Fibroblast of lung (primary cell): ENCODE measurements at regions not wholly inside any gene's neighbourhood (a gene's known extent, or its start where the extent isn't known, plus 50 kb on each side); places are given as distances from the start of the nearest gene placed in this dataset.

Experiments used
- DNase-seq, 2 donors: peaks; one replicate each; pipeline versions ENCODE4 v3.0.0 to v3.0.0-alpha.2; 2010; ENCODE audit warnings: low read depth in 2 of 2
- H2AFZ ChIP-seq: 2 replicates; pipeline ENCODE4 v1.5.1; 2012; ENCODE audit warnings: low read length, control low read depth, inconsistent platforms
- H3K27ac ChIP-seq: 2 replicates; pipeline ENCODE4 v1.5.1; 2011; ENCODE audit warnings: low read length, control low read depth; ENCODE audit not compliant: insufficient read depth
- H3K27me3 ChIP-seq: 2 replicates; pipeline ENCODE4 v1.5.1; 2011; ENCODE audit warnings: mild to moderate bottlenecking, low read length; ENCODE audit not compliant: control insufficient read depth, insufficient read depth
- H3K36me3 ChIP-seq: 2 replicates; pipeline ENCODE4 v1.5.1; 2011; ENCODE audit warnings: low read length; ENCODE audit not compliant: control insufficient read depth, insufficient read depth
- H3K4me1 ChIP-seq: 2 replicates; pipeline ENCODE4 v1.5.1; 2011; ENCODE audit warnings: low read length; ENCODE audit not compliant: control insufficient read depth, insufficient read depth; ENCODE audit errors: extremely low read depth
- H3K4me2 ChIP-seq: 2 replicates; pipeline ENCODE4 v1.5.1; 2011; ENCODE audit warnings: low read length, control low read depth; ENCODE audit not compliant: insufficient read depth; ENCODE audit errors: extremely low read depth
- H3K4me3 ChIP-seq, 4 experiments: fragments of 200-600 bp in 1 of 4; sonication (generic) in 1 of 4; replicated peaks in 1 of 4; 2 replicates each; pipeline ENCODE4 v1.5.1; 2011 to 2016; ENCODE audit warnings: low read length in 4 of 4, low read depth in 3 of 4, mild to moderate bottlenecking in 3 of 4, control low read depth in 2 of 4, inconsistent platforms in 1 of 4, mixed read lengths in 1 of 4; ENCODE audit not compliant: insufficient read depth in 1 of 4; ENCODE audit errors: control extremely low read depth in 1 of 4
- H3K79me2 ChIP-seq: 2 replicates; pipeline ENCODE4 v1.5.1; 2012; ENCODE audit warnings: mild to moderate bottlenecking, low read length, inconsistent platforms; ENCODE audit not compliant: control insufficient read depth, insufficient read depth
- H3K9ac ChIP-seq: 2 replicates; pipeline ENCODE4 v1.5.1; 2011; ENCODE audit warnings: mild to moderate bottlenecking, low read length, control low read depth; ENCODE audit not compliant: insufficient read depth
- H3K9me3 ChIP-seq: 2 replicates; pipeline ENCODE4 v1.5.1; 2012; ENCODE audit warnings: low read depth, low read length; ENCODE audit not compliant: control insufficient read depth, insufficient read depth
- H4K20me1 ChIP-seq: 2 replicates; pipeline ENCODE4 v1.5.1; 2011; ENCODE audit warnings: low read length; ENCODE audit not compliant: control insufficient read depth, insufficient read depth; ENCODE audit errors: extremely low read depth
- CTCF ChIP-seq, 2 donors: IDR thresholded peaks in 1 of 2; conservative IDR thresholded peaks in 1 of 2; 1 replicate in 1 of 2; 2 replicates in 1 of 2; pipeline ENCODE4 v1.5.1; 2011 to 2012; ENCODE audit warnings: low read length in 2 of 2, control low read depth in 1 of 2, inconsistent platforms in 1 of 2, low read depth in 1 of 2, mild to moderate bottlenecking in 1 of 2
- EZH2 ChIP-seq: IDR thresholded peaks from 2 replicates; pipeline ENCODE4 v1.5.1; 2012; ENCODE audit warnings: low read length, control low read depth, mild to moderate bottlenecking; ENCODE audit errors: missing control alignments

- H3K27me3 ChIP-seq = no peaks in the 10 kb centered on the region
- H3K4me3 ChIP-seq = no peak overlapping the region
- no peaks in the 10 kb centered on the region for H3K79me2 ChIP-seq
- DNase-seq = no peak
- TF ChIP-seq EZH2 (no peak), CTCF (conservative IDR thresholded peaks at IDR 0.05 in 1 of 2, IDR thresholded peaks at IDR 0.05 in 1 of 2; ENCODE audit: low read depth in 1 of 2, low read length in 2 of 2) (no peak)
- H3K9me3 ChIP-seq = no peaks in the 10 kb centered on the region
- H2AFZ ChIP-seq = no peak overlapping the region
- H3K36me3 ChIP-seq = no peaks in the 10 kb centered on the region
- H3K4me2 ChIP-seq = no peak overlapping the region
- H4K20me1 ChIP-seq = no peaks in the 10 kb centered on the region
- peaks cover 2% of the 10 kb centered on the region for H3K4me1 ChIP-seq
- no peak overlapping the region for H3K9ac ChIP-seq
- H3K27ac ChIP-seq = no peak overlapping the region
Measured at GRCh38 chr12:88634008-88634407, 53.7 kb upstream of the KITLG start.

GRCh38 chr12:88633312-88633711 is 53.0 kb upstream of the KITLG start:
- H3K36me3 ChIP-seq = no peaks in the 10 kb centered on the region
- no peaks in the 10 kb centered on the region for H4K20me1 ChIP-seq
- no peaks in the 10 kb centered on the region for H3K79me2 ChIP-seq
- H3K4me3 ChIP-seq = no peak overlapping the region
- H3K27me3 ChIP-seq = no peaks in the 10 kb centered on the region
- H3K27ac ChIP-seq = no peak overlapping the region
- no peaks in the 10 kb centered on the region for H3K4me1 ChIP-seq
- TF ChIP-seq CTCF (conservative IDR thresholded peaks at IDR 0.05 in 1 of 2, IDR thresholded peaks at IDR 0.05 in 1 of 2; ENCODE audit: low read depth in 1 of 2, low read length in 2 of 2) = no peak
- no peak for TF ChIP-seq EZH2
- H2AFZ ChIP-seq = no peak overlapping the region
- no peak overlapping the region for H3K9ac ChIP-seq
- no peak for DNase-seq
- H3K9me3 ChIP-seq = no peaks in the 10 kb centered on the region
- H3K4me2 ChIP-seq = no peak overlapping the region

- H3K9ac ChIP-seq = no peak overlapping the region
- DNase-seq = peak in 1 of 2 donors; percentile 58
- no peak overlapping the region for H3K4me3 ChIP-seq
- no peaks in the 10 kb centered on the region for H3K79me2 ChIP-seq
- no peak overlapping the region for H3K4me2 ChIP-seq
- H3K27me3 ChIP-seq = no peaks in the 10 kb centered on the region
- H3K27ac ChIP-seq = no peak overlapping the region
- no peaks in the 10 kb centered on the region for H3K36me3 ChIP-seq
- H4K20me1 ChIP-seq = no peaks in the 10 kb centered on the region
- no peak overlapping the region for H2AFZ ChIP-seq
- H3K9me3 ChIP-seq = no peaks in the 10 kb centered on the region
- H3K4me1 ChIP-seq = no peaks in the 10 kb centered on the region
- TF ChIP-seq CTCF (conservative IDR thresholded peaks at IDR 0.05 in 1 of 2, IDR thresholded peaks at IDR 0.05 in 1 of 2; ENCODE audit: low read depth in 1 of 2, low read length in 2 of 2) (no peak), EZH2 (no peak)
Measured at GRCh38 chr12:88630561-88630960, 50.3 kb upstream of the KITLG start.
